Activated naive CD4-positive, alpha-beta T cell treated with anti-CD3 and anti-CD28 coated beads, Interleukin-2, amount 10 ng/mL, durations not matched to agents 7 days and 5 days (primary cell): ENCODE measurements at regions not wholly inside any gene's neighbourhood (a gene's known extent, or its start where the extent isn't known, plus 50 kb on each side); places are given as distances from the start of the nearest gene placed in this dataset.
"Not testable (repeated sequence)": the region's sequence is repeated elsewhere in the genome, so short reads cannot be mapped to it uniquely, and the experiment has no call there.

Experiments
- CTCF ChIA-PET: fragments of 350-600 bp; sonication (Branson Sonifier 250); formaldehyde crosslinking; loops from one replicate; lab custom pipeline; 2021; ENCODE audit warnings: antibody characterized with exemption; lab: Charles Lee
- DNase-seq: peaks from one replicate; pipeline ENCODE4 v3.0.0-alpha.2; 2020
- H3K27ac Mint-ChIP-seq: one replicate; pipeline ENCODE4 v1.8.0; 2021; ENCODE audit warnings: mild to moderate bottlenecking, moderate library complexity, mixed read lengths
- H3K27me3 Mint-ChIP-seq: one replicate; pipeline ENCODE4 v1.8.0; 2021; ENCODE audit warnings: mild to moderate bottlenecking, mixed read lengths
- H3K36me3 Mint-ChIP-seq: one replicate; pipeline ENCODE4 v1.8.0; 2021; ENCODE audit warnings: mixed read lengths
- H3K4me1 Mint-ChIP-seq: one replicate; pipeline ENCODE4 v1.8.0; 2021; ENCODE audit warnings: mixed read lengths
- H3K4me3 Mint-ChIP-seq: one replicate; pipeline ENCODE4 v1.8.0; 2021; ENCODE audit warnings: mild to moderate bottlenecking, moderate library complexity, mixed read lengths
- H3K9me3 Mint-ChIP-seq: one replicate; pipeline ENCODE4 v1.8.0; 2021; ENCODE audit warnings: mixed read lengths

GRCh38 chr2:147147802-147148201, 697.0 kb upstream of the ACVR2A start:
- H3K4me3 Mint-ChIP-seq: no peak overlapping the region
- peaks cover 12% of the 10 kb centered on the region for H3K9me3 Mint-ChIP-seq
- H3K27ac Mint-ChIP-seq: no peak overlapping the region
- no peaks in the 10 kb centered on the region for H3K27me3 Mint-ChIP-seq
- CTCF ChIA-PET: no interaction called here
- H3K4me1 Mint-ChIP-seq: peaks cover 5% of the 10 kb centered on the region
- H3K36me3 Mint-ChIP-seq: no peaks in the 10 kb centered on the region
- DNase-seq: no peak

GRCh38 chr2:147141930-147142329, 702.9 kb upstream of the ACVR2A start:
- H3K4me3 Mint-ChIP-seq: no peak overlapping the region

GRCh38 chr2:147139732-147140131, 705.1 kb upstream of the ACVR2A start:
- H3K9me3 Mint-ChIP-seq, H3K27ac Mint-ChIP-seq, DNase-seq, H3K27me3 Mint-ChIP-seq, CTCF ChIA-PET, H3K4me1 Mint-ChIP-seq, H3K4me3 Mint-ChIP-seq, H3K36me3 Mint-ChIP-seq: not testable (repeated sequence)

More at GRCh38 chr2:147141930-147142329, 702.9 kb upstream of the ACVR2A start:
- Mint-ChIP-seq H3K27me3 (no peaks in the 10 kb centered on the region), H3K36me3 (no peaks in the 10 kb centered on the region), H3K4me1 (no peaks in the 10 kb centered on the region), H3K27ac (no peak overlapping the region), H3K9me3 (no peaks in the 10 kb centered on the region)
- no peak for DNase-seq
- CTCF ChIA-PET: no interaction called here

GRCh38 chr2:147137711-147138110, 707.1 kb upstream of the ACVR2A start:
- Mint-ChIP-seq H3K9me3 (no peaks in the 10 kb centered on the region), H3K4me3 (no peak overlapping the region), H3K27me3 (no peaks in the 10 kb centered on the region), H3K27ac (no peak overlapping the region), H3K4me1 (no peaks in the 10 kb centered on the region), H3K36me3 (no peaks in the 10 kb centered on the region)
- DNase-seq: no peak
- CTCF ChIA-PET: no interaction called here

- DNase-seq: no peak
- CTCF ChIA-PET: no interaction called here
- Mint-ChIP-seq H3K4me3 (no peak overlapping the region), H3K27me3 (peaks cover 3% of the 10 kb centered on the region), H3K9me3 (no peaks in the 10 kb centered on the region), H3K4me1 (no peaks in the 10 kb centered on the region), H3K27ac (no peak overlapping the region), H3K36me3 (no peaks in the 10 kb centered on the region)
Observed at GRCh38 chr2:147135376-147135775, 709.5 kb upstream of the ACVR2A start.

GRCh38 chr2:147133286-147133908, 711.4 kb upstream of the ACVR2A start:
- CTCF ChIA-PET: no interaction called here
- no peaks in the 10 kb centered on the region for H3K4me1 Mint-ChIP-seq
- H3K27ac Mint-ChIP-seq: no peak overlapping the region
- H3K36me3 Mint-ChIP-seq: no peaks in the 10 kb centered on the region
- no peak for DNase-seq
- peaks cover 3% of the 10 kb centered on the region for H3K27me3 Mint-ChIP-seq
- no peaks in the 10 kb centered on the region for H3K9me3 Mint-ChIP-seq
- H3K4me3 Mint-ChIP-seq: no peak overlapping the region

- peaks cover 14% of the 10 kb centered on the region for H3K9me3 Mint-ChIP-seq
- no peak for DNase-seq
- no peak overlapping the region for H3K4me3 Mint-ChIP-seq
- CTCF ChIA-PET: no interaction called here
- H3K4me1 Mint-ChIP-seq: no peaks in the 10 kb centered on the region
- H3K36me3 Mint-ChIP-seq: no peaks in the 10 kb centered on the region
- no peak overlapping the region for H3K27ac Mint-ChIP-seq
- H3K27me3 Mint-ChIP-seq: no peaks in the 10 kb centered on the region
Observed at GRCh38 chr2:147125145-147125544, 719.7 kb upstream of the ACVR2A start.

- H3K4me3 Mint-ChIP-seq: no peak overlapping the region
- CTCF ChIA-PET: interaction anchor here (0.6 kb wide), 1 partner anchor 389 kb away, joined by 3 read pairs; no protein-coding TSS in a partner anchor
- DNase-seq: no peak
- H3K9me3 Mint-ChIP-seq: peaks cover 14% of the 10 kb centered on the region
- no peaks in the 10 kb centered on the region for H3K27me3 Mint-ChIP-seq
- no peaks in the 10 kb centered on the region for H3K36me3 Mint-ChIP-seq
- no peaks in the 10 kb centered on the region for H3K4me1 Mint-ChIP-seq
- H3K27ac Mint-ChIP-seq: no peak overlapping the region
Observed at GRCh38 chr2:147122944-147123343, 721.9 kb upstream of the ACVR2A start.

- H3K4me3 Mint-ChIP-seq: no peak overlapping the region
- H3K9me3 Mint-ChIP-seq: peaks cover 2% of the 10 kb centered on the region
- H3K27ac Mint-ChIP-seq: no peak overlapping the region
- no peak for DNase-seq
- CTCF ChIA-PET: no interaction called here
- no peaks in the 10 kb centered on the region for H3K4me1 Mint-ChIP-seq
- peaks cover 4% of the 10 kb centered on the region for H3K27me3 Mint-ChIP-seq
- H3K36me3 Mint-ChIP-seq: peaks cover 1% of the 10 kb centered on the region
Observed at GRCh38 chr2:147110962-147111361, 733.9 kb upstream of the ACVR2A start.

- Mint-ChIP-seq H3K36me3 (peaks cover 1% of the 10 kb centered on the region), H3K4me1 (no peaks in the 10 kb centered on the region), H3K4me3 (no peak overlapping the region), H3K27ac (no peak overlapping the region), H3K27me3 (peaks cover 4% of the 10 kb centered on the region), H3K9me3 (peaks cover 2% of the 10 kb centered on the region)
- CTCF ChIA-PET: interaction anchor here (1.0 kb wide), 1 partner anchor 23 kb away, joined by 3 read pairs; no protein-coding TSS in a partner anchor
- no peak for DNase-seq
Observed at GRCh38 chr2:147110317-147110716, 734.5 kb upstream of the ACVR2A start.

- H3K27me3 Mint-ChIP-seq: peaks cover 4% of the 10 kb centered on the region
- peaks cover 1% of the 10 kb centered on the region for H3K36me3 Mint-ChIP-seq
- peaks cover 2% of the 10 kb centered on the region for H3K9me3 Mint-ChIP-seq
- CTCF ChIA-PET: interaction anchor here (0.6 to 1.0 kb wide), 2 partner anchors 22 to 268 kb away, joined by 3 read pairs; no protein-coding TSS in a partner anchor
- no peak overlapping the region for H3K4me3 Mint-ChIP-seq
- no peak for DNase-seq
- no peak overlapping the region for H3K27ac Mint-ChIP-seq
- H3K4me1 Mint-ChIP-seq: no peaks in the 10 kb centered on the region
Observed at GRCh38 chr2:147109291-147109690, 735.5 kb upstream of the ACVR2A start.

GRCh38 chr2:147108548-147108947, 736.3 kb upstream of the ACVR2A start:
- peaks cover 4% of the 10 kb centered on the region for H3K27me3 Mint-ChIP-seq
- CTCF ChIA-PET: no interaction called here
- no peaks in the 10 kb centered on the region for H3K4me1 Mint-ChIP-seq
- H3K27ac Mint-ChIP-seq: no peak overlapping the region
- no peak for DNase-seq
- H3K4me3 Mint-ChIP-seq: no peak overlapping the region
- H3K9me3 Mint-ChIP-seq: peaks cover 2% of the 10 kb centered on the region
- H3K36me3 Mint-ChIP-seq: peaks cover 1% of the 10 kb centered on the region

- no peaks in the 10 kb centered on the region for H3K36me3 Mint-ChIP-seq
- no peaks in the 10 kb centered on the region for H3K4me1 Mint-ChIP-seq
- H3K27me3 Mint-ChIP-seq: no peaks in the 10 kb centered on the region
- CTCF ChIA-PET: no interaction called here
- no peak overlapping the region for H3K4me3 Mint-ChIP-seq
- DNase-seq: no peak
- H3K9me3 Mint-ChIP-seq: no peaks in the 10 kb centered on the region
- H3K27ac Mint-ChIP-seq: no peak overlapping the region
Observed at GRCh38 chr2:147101941-147102790, 742.7 kb upstream of the ACVR2A start.

- Mint-ChIP-seq H3K27me3 (no peaks in the 10 kb centered on the region), H3K4me1 (no peaks in the 10 kb centered on the region), H3K27ac (no peak overlapping the region), H3K4me3 (no peak overlapping the region), H3K9me3 (no peaks in the 10 kb centered on the region), H3K36me3 (no peaks in the 10 kb centered on the region)
- DNase-seq: no peak
- CTCF ChIA-PET: no interaction called here
Observed at GRCh38 chr2:147100406-147101035, 744.3 kb upstream of the ACVR2A start.
